MCF 10A (cell line): ENCODE measurements at regions not wholly inside any gene's neighbourhood (a gene's known extent, or its start where the extent isn't known, plus 50 kb on each side); places are given as distances from the start of the nearest gene placed in this dataset.

Experiments
- BruUV-seq: library from RNA; stranded (reverse); fragments of 400-500 nt; replicated peaks from 2 replicates; lab custom pipeline; 2021; lab: Mats Ljungman, UMichigan
- CTCF ChIA-PET: fragments of 300-600 bp; sonication (Branson Sonifier 250); formaldehyde crosslinking; extraction: SDS; loops from one replicate; lab custom pipeline; 2021; ENCODE audit warnings: antibody characterized with exemption, inconsistent platforms; lab: Yijun Ruan, JAX
- POLR2A ChIA-PET: fragments of 300-600, 350-650 bp; sonication (Branson Sonifier 250); formaldehyde crosslinking; extraction: SDS; loops from one replicate; lab custom pipeline; 2020; ENCODE audit warnings: antibody characterized with exemption, inconsistent platforms; lab: Yijun Ruan, JAX
- DNase-seq: peaks from one replicate; pipeline ENCODE4 v3.0.0-alpha.2; 2018; ENCODE audit not compliant: unreplicated experiment
- H3K27ac Mint-ChIP-seq: one replicate; pipeline ENCODE4 v1.8.0; 2022; ENCODE audit warnings: mild to moderate bottlenecking, low read depth, mixed read lengths; ENCODE audit not compliant: unreplicated experiment
- H3K27me3 Mint-ChIP-seq: one replicate; pipeline ENCODE4 v1.8.0; 2022; ENCODE audit warnings: mixed read lengths; ENCODE audit not compliant: insufficient read depth, unreplicated experiment
- H3K36me3 Mint-ChIP-seq: one replicate; pipeline ENCODE4 v1.8.0; 2022; ENCODE audit warnings: mild to moderate bottlenecking, moderate library complexity, mixed read lengths; ENCODE audit not compliant: insufficient read depth, unreplicated experiment
- H3K4me1 Mint-ChIP-seq: one replicate; pipeline ENCODE4 v1.8.0; 2022; ENCODE audit warnings: mixed read lengths; ENCODE audit not compliant: insufficient read depth, unreplicated experiment
- H3K4me3 Mint-ChIP-seq: one replicate; pipeline ENCODE4 v1.8.0; 2022; ENCODE audit warnings: mild to moderate bottlenecking, moderate library complexity, mixed read lengths; ENCODE audit not compliant: unreplicated experiment
- H3K9me3 Mint-ChIP-seq: one replicate; pipeline ENCODE4 v1.8.0; 2022; ENCODE audit warnings: mixed read lengths; ENCODE audit not compliant: unreplicated experiment
- intact Hi-C: fragments of 100-400 bp; cut with micrococcal nuclease; formaldehyde crosslinking; loops from 2 replicates; pipeline ENCODE4 v1.14.1; 2022
- TF ChIP-seq, protein P1 (sequence below): fragments of 200-600 bp; IDR thresholded peaks from one replicate; pipeline ENCODE4 v1.8.0; 2022; ENCODE audit warnings: antibody characterized with exemption, mild to moderate bottlenecking; ENCODE audit not compliant: unreplicated experiment

DNA sequence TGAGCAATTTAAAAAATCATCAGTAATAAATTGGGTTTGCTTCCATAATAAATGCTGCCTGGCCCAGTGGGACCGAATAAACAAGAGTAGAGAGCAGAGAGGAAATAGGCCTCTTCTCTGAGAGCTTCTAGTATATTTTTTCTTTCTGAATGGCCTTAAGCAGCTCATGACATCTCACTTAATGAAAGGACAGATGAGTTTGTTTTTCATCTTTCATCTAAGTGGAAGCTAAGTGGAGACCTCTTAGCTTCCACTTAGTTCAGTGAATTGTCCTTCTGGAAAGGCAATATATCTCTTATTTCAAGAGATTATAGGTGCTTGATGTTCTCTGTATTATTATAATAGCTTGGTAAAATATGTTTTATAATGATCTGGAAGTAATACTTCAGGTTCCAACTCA, 245.9 kb upstream of the ANO3 start:
- no peak overlapping the region for H3K27ac Mint-ChIP-seq
- intact Hi-C loops = no loop called here
- H3K4me1 Mint-ChIP-seq = no peaks in the 10 kb centered on the region
- POLR2A ChIA-PET = no interaction called here
- no peaks in the 10 kb centered on the region for H3K36me3 Mint-ChIP-seq
- peaks cover 56% of the 10 kb centered on the region for H3K27me3 Mint-ChIP-seq
- no peaks in the 10 kb centered on the region for H3K9me3 Mint-ChIP-seq
- CTCF ChIA-PET = no interaction called here
- no TSS peak for BruUV-seq
- TF ChIP-seq, protein P1, sequence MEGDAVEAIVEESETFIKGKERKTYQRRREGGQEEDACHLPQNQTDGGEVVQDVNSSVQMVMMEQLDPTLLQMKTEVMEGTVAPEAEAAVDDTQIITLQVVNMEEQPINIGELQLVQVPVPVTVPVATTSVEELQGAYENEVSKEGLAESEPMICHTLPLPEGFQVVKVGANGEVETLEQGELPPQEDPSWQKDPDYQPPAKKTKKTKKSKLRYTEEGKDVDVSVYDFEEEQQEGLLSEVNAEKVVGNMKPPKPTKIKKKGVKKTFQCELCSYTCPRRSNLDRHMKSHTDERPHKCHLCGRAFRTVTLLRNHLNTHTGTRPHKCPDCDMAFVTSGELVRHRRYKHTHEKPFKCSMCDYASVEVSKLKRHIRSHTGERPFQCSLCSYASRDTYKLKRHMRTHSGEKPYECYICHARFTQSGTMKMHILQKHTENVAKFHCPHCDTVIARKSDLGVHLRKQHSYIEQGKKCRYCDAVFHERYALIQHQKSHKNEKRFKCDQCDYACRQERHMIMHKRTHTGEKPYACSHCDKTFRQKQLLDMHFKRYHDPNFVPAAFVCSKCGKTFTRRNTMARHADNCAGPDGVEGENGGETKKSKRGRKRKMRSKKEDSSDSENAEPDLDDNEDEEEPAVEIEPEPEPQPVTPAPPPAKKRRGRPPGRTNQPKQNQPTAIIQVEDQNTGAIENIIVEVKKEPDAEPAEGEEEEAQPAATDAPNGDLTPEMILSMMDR = no peak
- no peak overlapping the region for H3K4me3 Mint-ChIP-seq
- no peak for DNase-seq

DNA sequence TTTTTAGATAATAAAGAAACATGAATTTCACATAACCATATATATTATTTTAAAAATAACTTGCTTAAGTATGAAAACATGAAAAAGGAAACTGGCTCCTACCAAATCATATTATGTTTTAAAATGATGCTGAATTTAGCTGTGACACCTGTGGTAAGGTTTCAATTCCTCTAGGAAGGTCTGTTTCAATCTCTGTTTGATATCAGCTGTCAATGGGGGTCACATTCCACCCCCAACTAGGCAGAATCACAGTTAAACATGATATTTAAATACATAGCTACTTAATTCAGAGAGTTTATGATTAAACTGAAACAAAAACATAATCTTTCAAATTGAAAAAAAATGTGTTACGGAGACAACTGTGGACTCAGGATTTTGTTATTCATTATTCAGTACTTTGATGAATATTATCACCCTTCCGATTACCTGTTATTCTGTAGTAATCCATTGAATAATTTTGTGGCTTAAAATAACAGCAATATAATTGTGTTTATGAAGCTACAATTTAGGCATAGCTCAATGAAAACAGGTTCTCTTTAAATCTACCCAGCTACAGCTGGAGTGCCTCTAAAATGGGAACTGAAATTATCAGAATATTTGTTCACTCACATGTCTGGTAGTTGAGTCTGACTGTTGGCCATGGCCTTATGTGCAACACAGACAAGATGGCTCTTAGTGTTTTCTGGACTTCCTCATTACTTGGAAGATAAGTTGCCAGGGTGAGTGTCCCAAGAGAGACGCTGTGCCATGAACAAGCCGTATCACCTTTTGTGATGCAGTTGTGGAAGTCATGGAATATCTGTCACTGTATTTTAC, 244.6 kb upstream of the ANO3 start:
- Mint-ChIP-seq H3K27ac (no peak overlapping the region), H3K27me3 (peaks cover 59% of the 10 kb centered on the region), H3K9me3 (no peaks in the 10 kb centered on the region), H3K36me3 (no peaks in the 10 kb centered on the region), H3K4me3 (no peak overlapping the region), H3K4me1 (no peaks in the 10 kb centered on the region)
- no TSS peak for BruUV-seq
- intact Hi-C loops = no loop called here
- ChIA-PET CTCF (no interaction called here), POLR2A (no interaction called here)
- no peak for DNase-seq
- TF ChIP-seq, protein P1 = no peak

DNA sequence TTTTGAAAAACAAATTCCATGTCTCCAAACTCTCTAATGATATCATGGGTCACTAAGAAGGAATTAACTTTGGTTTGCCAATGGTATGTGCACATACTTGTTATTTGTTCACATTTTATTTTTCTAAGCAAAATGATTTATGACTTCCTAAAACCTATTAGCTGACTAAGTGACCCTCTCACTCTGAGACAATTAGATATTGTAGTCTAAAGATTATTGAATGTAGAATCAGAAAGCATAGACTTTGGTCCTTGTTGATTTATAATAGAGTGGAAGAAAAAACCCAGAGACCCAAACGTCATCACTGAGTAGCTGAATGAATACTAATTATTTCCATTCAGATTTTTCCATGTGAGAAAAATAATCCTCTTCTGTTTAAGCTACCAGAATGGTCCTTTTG, 243.5 kb upstream of the ANO3 start:
- BruUV-seq = no TSS peak
- no peaks in the 10 kb centered on the region for H3K36me3 Mint-ChIP-seq
- H3K9me3 Mint-ChIP-seq = no peaks in the 10 kb centered on the region
- intact Hi-C loops = no loop called here
- peaks cover 49% of the 10 kb centered on the region for H3K27me3 Mint-ChIP-seq
- ChIA-PET POLR2A (no interaction called here), CTCF (no interaction called here)
- no peak for DNase-seq
- TF ChIP-seq, protein P1 = no peak
- H3K4me3 Mint-ChIP-seq = no peak overlapping the region
- no peaks in the 10 kb centered on the region for H3K4me1 Mint-ChIP-seq
- H3K27ac Mint-ChIP-seq = no peak overlapping the region

DNA sequence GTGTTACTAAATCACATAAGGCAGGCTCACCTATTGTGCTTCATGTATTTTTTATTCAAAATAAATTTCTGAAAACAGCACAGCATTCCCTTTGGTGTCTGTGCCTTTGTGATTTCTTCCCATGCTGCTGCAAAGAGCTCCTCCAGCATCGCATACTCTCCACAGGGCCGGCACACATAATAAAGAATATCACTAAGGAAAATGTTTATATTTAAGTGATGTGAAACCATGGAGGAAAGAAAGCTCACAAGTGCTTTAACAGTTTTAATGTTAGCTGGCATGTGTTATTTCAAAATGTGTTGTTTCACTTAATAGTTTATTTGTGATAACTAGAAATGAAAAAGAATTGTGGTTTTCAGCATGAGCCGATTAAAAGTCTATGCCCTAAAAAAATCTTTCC, 241.3 kb upstream of the ANO3 start:
- Mint-ChIP-seq H3K27ac (no peak overlapping the region), H3K27me3 (peaks cover 50% of the 10 kb centered on the region), H3K9me3 (no peaks in the 10 kb centered on the region), H3K4me3 (no peak overlapping the region), H3K4me1 (no peaks in the 10 kb centered on the region), H3K36me3 (no peaks in the 10 kb centered on the region)
- ChIA-PET CTCF (no interaction called here), POLR2A (no interaction called here)
- TF ChIP-seq, protein P1 = no peak
- DNase-seq = no peak
- intact Hi-C loops = no loop called here
- no TSS peak for BruUV-seq
